ENCODE measurements at regions not wholly inside any gene's neighbourhood (a gene's known extent, or its start where the extent isn't known, plus 50 kb on each side); places are given as distances from the start of the nearest gene placed in this dataset.

GRCh38 chr16:13291591-13292333 lies 390.4 kb downstream of the SHISA9 start:
- Histone ChIP-seq H3K36me3 (ENCODE audit: control insufficient read depth, insufficient read depth, low read length) (no peaks in the 10 kb centered on the region), H3K27me3 (replicated peaks; ENCODE audit: control insufficient read depth, insufficient read depth, low read length) (no peaks in the 10 kb centered on the region; the same call in 1 of the 2 replicates), H3K4me3 (replicated peaks; ENCODE audit: low read depth, low read length) (no peak overlapping the region)
- TF ChIP-seq, protein P1, sequence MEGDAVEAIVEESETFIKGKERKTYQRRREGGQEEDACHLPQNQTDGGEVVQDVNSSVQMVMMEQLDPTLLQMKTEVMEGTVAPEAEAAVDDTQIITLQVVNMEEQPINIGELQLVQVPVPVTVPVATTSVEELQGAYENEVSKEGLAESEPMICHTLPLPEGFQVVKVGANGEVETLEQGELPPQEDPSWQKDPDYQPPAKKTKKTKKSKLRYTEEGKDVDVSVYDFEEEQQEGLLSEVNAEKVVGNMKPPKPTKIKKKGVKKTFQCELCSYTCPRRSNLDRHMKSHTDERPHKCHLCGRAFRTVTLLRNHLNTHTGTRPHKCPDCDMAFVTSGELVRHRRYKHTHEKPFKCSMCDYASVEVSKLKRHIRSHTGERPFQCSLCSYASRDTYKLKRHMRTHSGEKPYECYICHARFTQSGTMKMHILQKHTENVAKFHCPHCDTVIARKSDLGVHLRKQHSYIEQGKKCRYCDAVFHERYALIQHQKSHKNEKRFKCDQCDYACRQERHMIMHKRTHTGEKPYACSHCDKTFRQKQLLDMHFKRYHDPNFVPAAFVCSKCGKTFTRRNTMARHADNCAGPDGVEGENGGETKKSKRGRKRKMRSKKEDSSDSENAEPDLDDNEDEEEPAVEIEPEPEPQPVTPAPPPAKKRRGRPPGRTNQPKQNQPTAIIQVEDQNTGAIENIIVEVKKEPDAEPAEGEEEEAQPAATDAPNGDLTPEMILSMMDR (IDR thresholded peaks at IDR 0.05; ENCODE audit: insufficient read depth, low read length, poor library complexity, severe bottlenecking), result no peak
- no peak for DNase-seq (ENCODE audit: extremely low read depth, insufficient read length)

DNA sequence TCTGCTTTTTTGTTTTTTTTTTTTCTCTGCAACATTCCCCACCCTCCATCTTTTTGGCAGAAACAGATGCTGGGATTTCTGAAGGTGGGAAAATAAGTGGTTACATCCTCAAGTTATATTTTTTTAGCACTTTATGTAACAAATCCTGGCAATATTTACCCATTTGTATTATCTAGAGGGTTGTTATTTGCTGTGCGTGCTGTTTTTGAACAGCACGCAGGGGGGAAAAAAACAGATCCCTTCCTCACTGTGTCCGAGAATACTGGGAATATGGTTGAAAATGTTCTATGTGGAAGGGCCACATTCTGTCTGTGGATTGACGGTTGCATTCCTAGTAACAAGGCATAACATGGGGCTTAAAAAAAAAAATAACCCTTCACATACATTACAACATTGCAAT lies 394.8 kb downstream of the SHISA9 start:
- TF ChIP-seq, protein P1 (IDR thresholded peaks at IDR 0.05; ENCODE audit: insufficient read depth, low read length, poor library complexity, severe bottlenecking), result no peak
- DNase-seq (ENCODE audit: extremely low read depth, insufficient read length), result no peak

DNA sequence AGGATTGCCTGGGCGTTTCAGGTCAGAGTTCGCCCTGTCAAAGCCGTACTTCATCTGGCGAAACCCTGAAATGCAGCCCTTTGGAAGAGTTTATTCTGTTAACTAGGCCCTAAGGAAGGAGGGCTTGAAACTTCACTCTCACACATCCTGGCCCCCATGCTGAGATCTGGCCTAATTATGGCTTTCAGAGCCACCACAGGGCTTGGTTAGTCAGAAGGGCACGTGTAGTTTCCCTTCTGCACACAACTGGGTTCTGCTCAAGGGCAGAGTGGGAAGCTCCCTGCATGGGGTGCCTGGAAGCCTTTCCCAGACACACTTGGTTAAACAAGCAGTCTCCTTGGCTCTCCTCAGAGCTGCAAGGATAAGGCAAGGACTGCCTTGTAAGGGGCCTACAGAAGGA lies 397.3 kb downstream of the SHISA9 start:
- no peak for DNase-seq (ENCODE audit: extremely low read depth, insufficient read length)
- Histone ChIP-seq H3K4me3 (replicated peaks; ENCODE audit: low read depth, low read length) (no peak overlapping the region), H3K36me3 (ENCODE audit: control insufficient read depth, insufficient read depth, low read length) (no peaks in the 10 kb centered on the region), H3K27me3 (replicated peaks; ENCODE audit: control insufficient read depth, insufficient read depth, low read length) (no peaks in the 10 kb centered on the region)
- TF ChIP-seq, protein P1 (IDR thresholded peaks at IDR 0.05; ENCODE audit: insufficient read depth, low read length, poor library complexity, severe bottlenecking), result no peak

More for the DNA sequence above, 394.8 kb downstream of the SHISA9 start:
- no peak overlapping the region for H3K4me3 ChIP-seq (replicated peaks; ENCODE audit: low read depth, low read length)
- no peaks in the 10 kb centered on the region for H3K36me3 ChIP-seq (ENCODE audit: control insufficient read depth, insufficient read depth, low read length)
- no peaks in the 10 kb centered on the region; the same call in 1 of the 2 replicates for H3K27me3 ChIP-seq (replicated peaks; ENCODE audit: control insufficient read depth, insufficient read depth, low read length)

DNA sequence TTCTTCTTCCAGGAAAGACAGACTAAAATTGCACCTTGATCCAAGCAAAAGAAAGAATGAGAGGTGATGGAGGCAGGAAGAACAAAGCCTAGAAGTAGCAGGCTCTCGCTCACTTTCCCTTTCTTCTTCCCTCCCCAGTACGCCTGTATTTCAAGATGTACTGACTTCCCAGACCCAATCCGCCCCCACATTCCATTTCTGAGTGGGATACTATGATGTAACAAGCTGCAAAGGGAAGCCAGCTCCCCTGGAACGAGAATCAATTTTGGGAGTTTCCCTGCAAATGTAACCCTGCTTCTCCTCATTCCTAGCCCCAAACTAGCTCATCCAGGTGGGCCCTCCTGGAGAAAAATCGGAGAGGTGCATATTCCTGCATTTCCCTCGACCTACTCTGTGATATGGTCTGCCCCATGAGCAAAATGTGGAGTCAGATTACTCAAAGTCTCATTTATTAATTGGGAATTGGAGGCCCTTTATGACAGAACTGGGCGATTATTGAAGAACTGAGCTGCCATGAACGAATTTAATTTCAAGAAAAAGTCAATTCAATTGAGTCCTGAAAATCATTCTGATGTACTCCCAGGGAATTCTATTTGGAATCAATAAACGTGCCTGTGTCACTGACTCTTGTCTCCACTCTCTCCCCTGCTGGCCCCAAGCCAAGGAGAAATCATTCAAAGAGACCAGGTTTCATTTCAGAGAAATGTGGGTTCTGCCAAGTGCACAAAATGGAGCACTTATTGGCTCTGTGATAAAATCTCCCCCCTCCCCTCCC lies 398.9 kb downstream of the SHISA9 start:
- DNase-seq (ENCODE audit: extremely low read depth, insufficient read length), result no peak
- TF ChIP-seq, protein P1 (IDR thresholded peaks at IDR 0.05; ENCODE audit: insufficient read depth, low read length, poor library complexity, severe bottlenecking), result no peak
- H3K4me3 ChIP-seq (replicated peaks; ENCODE audit: low read depth, low read length), result no peak overlapping the region
- H3K27me3 ChIP-seq (replicated peaks; ENCODE audit: control insufficient read depth, insufficient read depth, low read length), result no peaks in the 10 kb centered on the region
- H3K36me3 ChIP-seq (ENCODE audit: control insufficient read depth, insufficient read depth, low read length), result no peaks in the 10 kb centered on the region

DNA sequence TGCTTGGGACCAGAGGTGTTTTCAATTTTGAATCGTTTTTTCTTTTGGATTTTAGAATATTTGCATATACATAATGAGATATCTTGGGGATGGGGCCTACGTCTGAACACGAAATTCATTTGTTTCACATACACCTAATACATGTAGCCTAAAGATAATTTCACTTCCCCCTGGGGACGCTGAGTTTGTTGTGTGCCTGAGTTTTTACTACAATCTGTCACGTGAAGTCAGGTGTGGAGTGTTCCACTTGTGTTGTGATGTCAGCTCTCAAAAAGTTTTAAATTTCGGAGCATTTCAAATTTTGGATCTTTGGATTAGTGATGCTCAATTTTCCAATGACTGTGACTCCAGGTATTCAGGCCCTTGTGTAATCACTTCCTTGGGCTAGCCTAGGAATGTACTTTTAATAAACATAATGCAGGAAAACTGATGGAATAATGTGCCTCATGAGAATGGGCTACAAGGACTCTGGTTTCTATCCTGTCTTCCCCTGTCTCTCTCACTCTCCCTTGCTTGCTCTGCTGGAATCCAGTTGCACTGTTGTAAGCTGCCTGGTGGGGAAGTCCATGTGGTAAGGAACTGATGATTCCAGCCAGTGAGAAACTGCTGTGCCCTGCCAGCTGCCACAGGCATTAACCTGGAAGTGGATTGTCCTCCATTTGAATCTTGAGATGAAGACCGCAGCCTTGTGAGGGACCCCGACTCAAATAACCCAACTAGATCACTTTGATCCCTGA lies 403.8 kb downstream of the SHISA9 start:
- TF ChIP-seq, protein P1 (IDR thresholded peaks at IDR 0.05; ENCODE audit: insufficient read depth, low read length, poor library complexity, severe bottlenecking), result no peak
- no peak for DNase-seq (ENCODE audit: extremely low read depth, insufficient read length)
- Histone ChIP-seq H3K27me3 (replicated peaks; ENCODE audit: control insufficient read depth, insufficient read depth, low read length) (no peaks in the 10 kb centered on the region), H3K36me3 (ENCODE audit: control insufficient read depth, insufficient read depth, low read length) (no peaks in the 10 kb centered on the region), H3K4me3 (replicated peaks; ENCODE audit: low read depth, low read length) (no peak overlapping the region)
